CD14-positive monocyte (primary cell): ENCODE measurements at regions not wholly inside any gene's neighbourhood (a gene's known extent, or its start where the extent isn't known, plus 50 kb on each side); places are given as distances from the start of the nearest gene placed in this dataset.

Experiments
- DNase-seq, 3 donors: peaks; one replicate each; pipeline ENCODE4 v3.0.0-alpha.2; 2011 to 2022
- H2AFZ ChIP-seq: 2 replicates; pipeline ENCODE4 v1.6.0; 2012; ENCODE audit warnings: mild to moderate bottlenecking, low read depth, low read length, inconsistent platforms; ENCODE audit not compliant: insufficient read depth, poor library complexity, severe bottlenecking
- H3K27ac ChIP-seq, 2 donors: 1 replicate in 1 of 2; 2 replicates in 1 of 2; pipeline ENCODE4 v1.5.1; 2012 to 2013; ENCODE audit warnings: low read length in 2 of 2, control low read depth in 1 of 2, inconsistent platforms in 1 of 2, low read depth in 1 of 2, mild to moderate bottlenecking in 1 of 2
- H3K27me3 ChIP-seq, 2 donors: one replicate each; pipeline versions ENCODE4 v1.6.0 to v1.6.1; 2011 to 2013; ENCODE audit warnings: low read length in 2 of 2; ENCODE audit not compliant: control insufficient read depth in 2 of 2, insufficient read depth in 2 of 2
- H3K36me3 ChIP-seq, 2 donors: replicated peaks in 1 of 2; 1 replicate in 1 of 2; 2 replicates in 1 of 2; pipeline versions ENCODE4 v1.5.1 to v1.6.1; 2012 to 2013; ENCODE audit warnings: low read length in 2 of 2, control low read depth in 1 of 2, inconsistent platforms in 1 of 2, mild to moderate bottlenecking in 1 of 2; ENCODE audit not compliant: insufficient read depth in 2 of 2, control insufficient read depth in 1 of 2
- H3K4me1 ChIP-seq, 2 donors: 1 replicate in 1 of 2; 2 replicates in 1 of 2; pipeline versions ENCODE4 v1.5.1 to v1.6.1; 2012 to 2013; ENCODE audit warnings: low read length in 2 of 2, control low read depth in 1 of 2, inconsistent platforms in 1 of 2, mild to moderate bottlenecking in 1 of 2, moderate library complexity in 1 of 2; ENCODE audit not compliant: insufficient read depth in 2 of 2, control insufficient read depth in 1 of 2
- H3K4me2 ChIP-seq: replicated peaks from 2 replicates; pipeline ENCODE3; 2012; ENCODE audit warnings: low read length, moderate library complexity, mild to moderate bottlenecking; ENCODE audit not compliant: poor library complexity, severe bottlenecking; ENCODE audit errors: extremely low read depth
- H3K4me3 ChIP-seq, 3 experiments: fragments of 200-600 bp in 1 of 3; sonication (generic) in 1 of 3; replicated peaks in 1 of 3; 1 replicate in 2 of 3; 2 replicates in 1 of 3; pipeline ENCODE4 v1.5.1; 2011 to 2013; ENCODE audit warnings: low read length in 3 of 3, mild to moderate bottlenecking in 3 of 3, control low read depth in 2 of 3, low read depth in 2 of 3, inconsistent platforms in 1 of 3, moderate library complexity in 1 of 3
- H3K79me2 ChIP-seq: 2 replicates; pipeline ENCODE4 v1.6.0; 2012; ENCODE audit warnings: mild to moderate bottlenecking, control low read depth, inconsistent platforms, low read length, moderate library complexity; ENCODE audit not compliant: insufficient read depth
- H3K9ac ChIP-seq: 2 replicates; pipeline ENCODE4 v1.6.0; 2017; ENCODE audit warnings: low read length, mild to moderate bottlenecking; ENCODE audit not compliant: insufficient read depth, poor library complexity, severe bottlenecking
- H3K9me3 ChIP-seq, 2 donors: replicated peaks in 1 of 2; 1 replicate in 1 of 2; 2 replicates in 1 of 2; pipeline versions ENCODE4 v1.5.1 to v1.6.1; 2012 to 2013; ENCODE audit warnings: low read length in 2 of 2, control low read depth in 1 of 2; ENCODE audit not compliant: control insufficient read depth in 1 of 2, insufficient read depth in 1 of 2
- H4K20me1 ChIP-seq: 2 replicates; pipeline ENCODE4 v1.6.0; 2012; ENCODE audit warnings: mild to moderate bottlenecking, low read length, control low read depth, moderate library complexity; ENCODE audit not compliant: insufficient read depth
- H3K27ac Mint-ChIP-seq, 7 donors: one replicate each; pipeline ENCODE4 v1.8.0; 2020; ENCODE audit warnings: mild to moderate bottlenecking in 7 of 7, mixed read lengths in 7 of 7, moderate library complexity in 6 of 7, inconsistent platforms in 2 of 7
- H3K27me3 Mint-ChIP-seq, 3 donors: one replicate each; pipeline ENCODE4 v1.8.0; 2021 to 2022; ENCODE audit warnings: low read depth in 3 of 3, mild to moderate bottlenecking in 3 of 3, mixed read lengths in 3 of 3, moderate library complexity in 3 of 3, inconsistent platforms in 1 of 3
- H3K36me3 Mint-ChIP-seq, 2 donors: one replicate each; pipeline ENCODE4 v1.8.0; 2020; ENCODE audit warnings: mixed read lengths in 2 of 2, inconsistent platforms in 1 of 2, mild to moderate bottlenecking in 1 of 2
- H3K4me1 Mint-ChIP-seq: one replicate; pipeline ENCODE4 v1.8.0; 2020; ENCODE audit warnings: mild to moderate bottlenecking, mixed read lengths
- H3K4me3 Mint-ChIP-seq, 2 donors: one replicate each; pipeline ENCODE4 v1.8.0; 2020; ENCODE audit warnings: mild to moderate bottlenecking in 2 of 2, mixed read lengths in 2 of 2, moderate library complexity in 1 of 2
- H3K9me3 Mint-ChIP-seq, 7 donors: one replicate each; pipeline ENCODE4 v1.8.0; 2020 to 2022; ENCODE audit warnings: mixed read lengths in 7 of 7, mild to moderate bottlenecking in 6 of 7, moderate library complexity in 6 of 7, inconsistent platforms in 2 of 7
- CTCF ChIP-seq: fragments of 200-600 bp; IDR thresholded peaks from one replicate; pipeline ENCODE4 v1.8.0; 2022; ENCODE audit warnings: antibody characterized with exemption, mild to moderate bottlenecking
- WGBS: methylation state at CpG from one replicate; pipeline ENCODE4 v1.1.5; 2013; ENCODE audit warnings: missing lambda C conversion rate; ENCODE audit not compliant: insufficient coverage; 5-methylcytosine and 5-hydroxymethylcytosine counted together
- intact Hi-C, 2 donors: fragments of 100-400 bp; cut with micrococcal nuclease; formaldehyde crosslinking; loops; one replicate each; pipeline versions ENCODE4 v1.15.0 to v1.15.1; 2023

- no peak overlapping the region for H3K9ac ChIP-seq
- intact Hi-C loops, result no loop called here
- Mint-ChIP-seq H3K4me3 (no peak overlapping the region), H3K27me3 (no peaks in the 10 kb centered on the region), H3K9me3 (peaks cover 2 to 5% (median 3%) of the 10 kb centered on the region in 7 donors), H3K36me3 (no peaks in the 10 kb centered on the region), H3K27ac (no peak overlapping the region), H3K4me1 (no peaks in the 10 kb centered on the region)
- H3K4me2 ChIP-seq, result no peak overlapping the region
- H3K9me3 ChIP-seq, result no peaks in the 10 kb centered on the region
- WGBS, result no CpG with 5 or more reads among the region's 1 CpG
- H3K27ac ChIP-seq, result no peak overlapping the region
- no peaks in the 10 kb centered on the region for H3K79me2 ChIP-seq
- no peak for TF ChIP-seq CTCF
- no peak overlapping the region for H2AFZ ChIP-seq
- no peak for DNase-seq
- no peaks in the 10 kb centered on the region for H3K36me3 ChIP-seq
- H3K27me3 ChIP-seq, result no peaks in the 10 kb centered on the region
- no peak overlapping the region for H3K4me3 ChIP-seq
- no peaks in the 10 kb centered on the region for H4K20me1 ChIP-seq
- H3K4me1 ChIP-seq, result no peaks in the 10 kb centered on the region
These were observed 630.5 kb upstream of the IGFBP7 start for GRCh38 chr4:57740625-57741190.

- no peak overlapping the region for H3K9ac ChIP-seq
- no peak overlapping the region for H3K4me3 ChIP-seq
- H3K79me2 ChIP-seq, result no peaks in the 10 kb centered on the region
- H3K36me3 Mint-ChIP-seq, result no peaks in the 10 kb centered on the region
- no peak for TF ChIP-seq CTCF
- H3K9me3 ChIP-seq, result no peaks in the 10 kb centered on the region
- H3K27me3 Mint-ChIP-seq, result no peaks in the 10 kb centered on the region
- H2AFZ ChIP-seq, result no peak overlapping the region
- DNase-seq, result no peak
- 81% methylated on average over 2 of the region's 3 CpGs for WGBS
- no peaks in the 10 kb centered on the region for H4K20me1 ChIP-seq
- H3K36me3 ChIP-seq, result no peaks in the 10 kb centered on the region
- no peak overlapping the region for H3K27ac ChIP-seq
- no peak overlapping the region for H3K27ac Mint-ChIP-seq
- no peak overlapping the region for H3K4me2 ChIP-seq
- no peak overlapping the region for H3K4me3 Mint-ChIP-seq
- peaks cover 0 to 3% (median 0%) of the 10 kb centered on the region in 7 donors for H3K9me3 Mint-ChIP-seq
- no peaks in the 10 kb centered on the region for H3K27me3 ChIP-seq
- H3K4me1 ChIP-seq, result no peaks in the 10 kb centered on the region
- no peaks in the 10 kb centered on the region for H3K4me1 Mint-ChIP-seq
- intact Hi-C loops, result no loop called here
These were observed 626.6 kb upstream of the IGFBP7 start for GRCh38 chr4:57736781-57737180.
